Stimulated activated CD8-positive, alpha-beta memory T cell treated with anti-CD3 and anti-CD28 coated beads, Interleukin-15, amount 100 ng/mL, for 48 hours (primary cell): ENCODE measurements at regions not wholly inside any gene's neighbourhood (a gene's known extent, or its start where the extent isn't known, plus 50 kb on each side); places are given as distances from the start of the nearest gene placed in this dataset.
"Not testable (repeated sequence)": the region's sequence is repeated elsewhere in the genome, so short reads cannot be mapped to it uniquely, and the experiment has no call there.

ENCODE experiments used
- DNase-seq, 2 donors: peaks; one replicate each; pipeline ENCODE4 v3.0.0-alpha.2; 2020; ENCODE audit warnings: low read depth in 2 of 2

DNA sequence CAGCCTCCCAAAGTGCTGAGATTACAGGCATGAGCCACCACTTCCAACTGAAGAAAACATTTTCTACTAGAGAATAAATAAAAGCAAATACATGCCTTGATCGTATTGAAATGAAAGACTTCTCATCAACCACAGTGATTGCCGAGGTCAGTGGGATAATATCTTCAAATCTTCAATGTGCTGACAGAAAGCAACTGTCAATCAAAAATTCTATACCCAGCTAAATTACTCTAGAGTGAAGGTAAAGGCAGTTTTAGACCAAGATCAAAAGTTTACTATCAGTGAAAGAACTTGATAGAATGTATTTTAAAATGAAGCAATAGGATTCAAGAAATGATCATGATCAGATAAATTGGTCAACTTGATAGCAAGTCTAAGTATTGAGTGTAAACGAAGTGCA is 130.6 kb downstream of the BRD1 start:
- DNase-seq, result no peak

DNA sequence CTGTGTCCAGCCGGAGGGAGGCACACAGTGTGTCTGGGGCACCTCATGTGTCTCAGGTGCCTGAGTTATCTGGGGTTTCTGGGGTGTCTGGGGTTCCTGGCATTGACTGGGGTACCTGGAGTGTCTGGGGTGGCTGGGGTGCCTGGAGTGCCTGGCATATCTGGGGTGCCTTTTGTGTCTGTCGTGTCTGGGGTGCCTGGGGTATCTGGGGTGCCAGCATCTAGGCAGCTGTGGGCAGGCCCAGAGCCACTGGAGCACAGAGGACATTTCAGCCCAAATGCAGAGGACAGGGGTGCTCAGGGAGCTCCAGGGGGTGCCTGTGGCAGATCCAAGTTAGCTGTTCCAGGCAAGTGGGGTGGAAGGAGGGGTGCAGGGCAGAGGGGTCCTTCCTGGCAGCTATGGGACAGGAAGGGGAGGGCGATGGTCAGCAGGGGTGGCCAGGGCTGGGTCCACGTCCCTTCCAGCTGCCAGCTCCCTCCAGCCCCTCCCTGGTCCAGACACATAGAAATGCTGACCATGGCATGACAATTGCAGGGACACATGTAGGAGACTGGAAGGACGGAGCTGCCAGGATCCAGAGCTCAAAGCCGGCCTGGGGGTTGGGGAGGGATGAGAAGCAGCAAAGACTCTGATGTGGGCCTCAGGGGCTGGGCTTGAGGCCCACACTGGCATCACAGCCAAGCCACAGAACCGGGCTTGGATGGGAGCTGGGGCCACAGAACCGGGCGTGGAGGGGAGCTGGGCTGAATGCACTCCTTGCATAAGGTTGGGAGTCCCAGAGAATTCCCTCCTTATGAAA is 133.0 kb downstream of the BRD1 start:
- DNase-seq, result no peak

DNA sequence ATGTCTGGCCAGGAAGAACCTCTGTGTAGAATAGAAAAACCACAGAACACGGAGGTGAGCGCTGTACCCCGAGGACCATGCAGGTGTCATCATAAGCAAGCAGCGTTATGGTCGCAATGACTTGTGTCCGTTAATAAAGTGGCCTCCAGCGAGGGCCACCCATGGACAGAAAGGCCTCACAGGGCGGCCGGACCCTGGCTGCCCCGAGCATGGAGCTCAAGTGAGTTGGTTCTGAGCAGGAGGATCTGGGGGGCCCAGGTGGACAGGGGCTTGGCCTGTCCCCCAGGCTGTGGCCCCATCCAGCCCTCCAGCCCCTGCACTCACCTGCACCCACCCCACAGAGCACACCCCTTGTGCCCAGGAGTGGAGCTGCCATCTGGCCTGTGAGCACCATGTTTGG is 133.8 kb downstream of the BRD1 start:
- no peak for DNase-seq

DNA sequence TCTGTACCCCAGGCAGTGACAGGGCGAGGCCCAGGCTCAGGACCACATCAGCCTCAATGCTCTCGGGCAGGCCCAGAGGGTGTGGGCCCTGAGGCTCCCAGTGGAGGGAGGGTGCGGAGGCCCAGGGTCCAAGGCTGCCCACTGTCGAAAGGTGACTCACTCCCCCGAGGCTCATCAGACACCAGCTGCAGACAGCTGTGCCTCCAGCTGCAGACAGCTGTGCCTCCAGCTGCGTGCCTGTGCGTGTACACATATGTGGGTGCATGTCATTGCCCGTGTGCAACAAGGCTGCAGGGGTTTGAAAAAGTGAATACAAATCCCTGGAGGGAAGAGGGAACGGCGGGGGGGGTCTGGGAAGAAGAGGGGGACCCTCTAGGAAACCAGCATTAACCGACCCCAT is 134.3 kb downstream of the BRD1 start:
- no peak for DNase-seq

DNA sequence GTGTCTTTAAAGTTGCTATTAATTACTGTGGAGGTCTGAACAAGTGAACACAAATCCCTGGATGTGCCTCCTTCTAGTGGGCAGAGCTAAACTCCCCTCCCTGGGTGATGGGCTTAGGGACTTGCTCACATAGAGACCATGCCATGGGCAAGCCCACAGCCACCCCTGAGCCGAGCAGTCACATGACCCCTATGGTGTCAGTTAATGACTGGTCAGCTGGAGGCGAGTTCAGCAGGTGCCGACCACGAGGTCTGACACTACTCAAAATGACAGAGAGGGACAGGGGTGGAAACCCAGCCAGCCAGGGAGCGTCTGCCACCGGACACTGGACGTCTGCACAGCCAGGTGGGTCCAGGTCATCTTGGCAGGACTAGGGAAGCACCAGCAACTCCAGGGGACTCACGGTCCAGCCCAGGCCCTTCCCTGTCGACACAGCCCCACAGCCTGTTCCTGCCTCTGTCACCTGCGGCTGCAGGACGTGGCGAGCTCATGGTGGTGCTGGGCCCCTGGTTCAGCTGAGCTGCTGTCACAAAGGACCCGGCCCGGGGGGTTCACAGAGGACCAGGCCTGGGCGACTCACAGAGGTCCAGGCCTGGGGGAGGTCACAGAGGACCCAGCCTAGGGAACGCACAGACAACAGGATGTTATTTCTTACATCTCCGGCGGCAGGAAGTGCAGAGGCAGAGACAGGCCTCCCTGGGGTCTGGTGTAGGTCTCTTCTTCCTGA is 135.0 kb downstream of the BRD1 start:
- no peak for DNase-seq

DNA sequence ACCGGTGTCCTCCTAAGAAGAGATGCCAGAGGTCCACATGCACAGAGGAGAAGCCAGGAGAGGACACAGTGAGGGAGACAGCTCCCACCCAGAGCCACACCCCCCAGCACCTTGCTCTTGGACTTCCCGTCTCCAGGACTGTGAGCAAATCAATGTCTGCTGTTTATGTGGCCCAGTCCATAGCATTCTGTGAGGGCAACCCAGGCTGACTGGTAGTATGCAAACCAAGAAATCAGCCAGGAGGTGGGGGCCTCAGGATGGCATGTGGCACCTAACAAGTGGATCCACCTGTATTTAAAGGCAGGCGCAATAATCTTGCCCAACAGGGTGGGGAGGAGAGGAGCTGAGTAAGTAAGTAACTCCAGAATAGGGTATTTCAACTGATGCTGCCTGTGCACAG is 136.4 kb downstream of the BRD1 start:
- DNase-seq, result no peak

DNA sequence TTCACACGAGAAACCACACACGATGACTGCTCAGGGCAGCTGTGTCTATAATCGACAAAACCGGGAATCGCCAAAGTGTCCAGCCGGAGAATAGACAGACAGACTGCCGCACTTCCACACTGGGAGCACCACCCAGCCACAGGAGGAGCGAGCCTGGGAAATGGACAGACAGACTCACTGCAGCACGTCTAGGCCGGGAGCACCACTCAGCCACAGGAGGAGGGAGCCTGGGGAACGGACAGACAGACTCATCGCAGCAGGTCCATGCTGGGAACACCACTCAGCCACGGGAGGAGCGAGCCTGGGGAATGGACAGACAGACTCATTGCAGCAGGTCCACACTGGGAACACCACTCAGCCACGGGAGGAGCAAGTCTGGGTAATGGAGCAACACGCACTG is 137.2 kb downstream of the BRD1 start:
- DNase-seq, result no peak

DNA sequence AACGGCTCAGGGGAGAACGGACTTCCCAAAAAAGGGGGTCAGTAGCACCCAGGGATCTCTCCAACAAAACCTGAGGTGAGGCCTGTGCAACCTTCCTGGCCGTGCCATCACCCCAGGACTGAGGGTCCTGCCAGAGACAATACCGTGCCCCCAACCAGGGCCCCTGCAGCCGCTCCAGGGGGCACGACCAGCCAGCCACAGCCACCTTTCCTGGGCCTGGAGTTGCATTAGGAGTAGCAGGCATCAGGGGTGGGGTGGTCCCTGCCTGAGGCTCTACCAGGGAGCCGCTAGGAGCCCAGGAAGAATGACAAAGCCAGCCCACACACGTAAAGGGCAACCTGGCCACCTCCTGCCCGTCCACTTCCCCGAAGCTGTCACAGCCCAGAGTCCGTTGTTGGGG is 137.8 kb downstream of the BRD1 start:
- DNase-seq, result no peak

DNA sequence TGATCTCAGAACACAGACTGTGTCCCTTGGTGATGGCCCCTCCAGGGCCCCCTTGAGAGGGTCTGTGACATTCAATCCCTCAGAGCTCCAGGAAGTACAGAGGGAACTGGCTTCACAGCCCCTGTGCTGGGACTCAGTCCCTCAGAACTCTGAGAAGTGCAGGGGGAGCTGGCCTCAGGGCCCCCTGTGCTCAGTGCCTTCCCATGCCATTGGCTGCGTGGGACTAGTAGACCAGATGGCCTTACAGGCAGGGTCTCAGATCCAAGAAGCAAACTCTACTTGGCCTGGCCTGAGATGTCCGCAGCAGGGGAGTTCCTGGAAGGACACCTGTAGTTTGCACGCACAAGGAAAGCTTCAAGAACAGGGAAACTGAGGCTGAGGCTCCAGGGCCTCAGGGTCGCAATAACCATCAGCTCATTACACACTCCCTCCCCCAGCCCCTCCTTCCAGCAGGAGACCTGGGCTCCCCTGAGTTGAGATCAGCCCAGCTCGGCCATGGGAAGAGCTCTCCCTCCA is 138.4 kb downstream of the BRD1 start:
- DNase-seq, result no peak

DNA sequence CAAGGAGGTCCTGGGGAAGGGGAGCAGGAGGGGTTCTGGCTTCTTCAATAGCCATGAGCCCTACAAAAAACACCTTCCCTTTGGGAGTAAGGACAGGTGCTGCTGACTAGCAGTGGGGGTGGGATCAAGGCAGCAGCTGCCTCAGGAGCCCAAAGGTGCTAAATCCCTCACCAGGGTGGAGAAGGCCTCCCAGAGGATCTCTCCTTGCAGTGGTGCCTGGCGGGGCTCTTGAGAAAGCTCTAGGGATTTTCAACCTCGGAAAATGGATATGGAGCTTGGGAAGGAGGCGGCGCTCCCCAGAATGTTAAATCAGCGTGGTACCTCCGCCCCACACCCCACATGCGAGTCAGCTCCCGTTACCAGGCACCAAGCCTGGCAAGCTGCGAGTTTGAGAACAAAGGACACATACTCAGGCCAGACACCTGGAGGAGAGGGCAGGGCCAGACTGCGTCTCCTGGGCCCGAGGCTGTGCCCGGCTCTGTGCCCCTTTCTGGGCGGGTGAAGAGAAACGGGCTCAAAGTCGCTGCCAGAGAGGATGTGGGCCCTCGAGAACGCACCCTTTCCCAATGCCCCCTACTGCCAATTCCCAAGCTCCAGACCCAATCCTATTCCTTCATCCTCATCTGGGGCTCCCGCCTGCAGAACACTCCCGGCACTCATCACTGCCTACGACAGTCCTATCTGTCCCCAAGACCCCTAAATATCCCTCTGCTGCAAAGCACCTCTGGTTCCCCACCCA is 139.0 kb downstream of the BRD1 start:
- no peak for DNase-seq

DNA sequence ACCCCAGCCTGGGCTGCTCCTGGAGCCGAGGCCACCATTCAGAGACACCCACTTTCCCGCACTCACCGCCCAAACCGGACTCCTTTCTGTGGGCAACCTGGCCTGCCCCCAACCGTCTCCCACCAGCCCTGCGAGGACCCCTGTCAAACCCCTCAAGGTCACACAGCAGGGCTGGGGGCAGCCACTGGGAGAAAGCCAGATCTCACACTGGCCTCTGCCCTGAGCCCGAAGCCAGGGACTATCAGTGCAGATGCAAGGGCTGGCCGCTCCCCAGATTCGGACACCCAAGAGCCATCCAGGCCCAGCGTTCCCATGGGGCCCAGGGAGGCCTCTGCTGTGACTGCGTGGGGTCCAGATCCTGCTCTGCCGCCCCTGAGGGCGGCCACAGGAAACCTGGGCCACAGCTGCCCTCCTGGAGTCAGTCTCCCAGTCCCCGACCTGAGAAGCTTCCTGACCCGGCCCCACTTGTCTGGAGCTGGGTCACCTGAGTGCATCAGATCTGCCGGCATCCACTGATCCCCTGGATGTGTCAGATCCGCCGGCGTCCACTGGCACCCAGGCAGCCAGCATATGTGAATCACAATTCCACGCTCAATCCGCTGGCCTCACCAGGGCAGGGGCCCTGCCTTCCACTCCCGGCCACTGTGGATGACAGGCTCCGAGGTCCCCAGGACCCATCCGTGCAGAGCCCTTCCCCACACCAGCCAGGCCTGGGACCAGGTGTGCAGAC is 139.7 kb downstream of the BRD1 start:
- DNase-seq, result no peak

DNA sequence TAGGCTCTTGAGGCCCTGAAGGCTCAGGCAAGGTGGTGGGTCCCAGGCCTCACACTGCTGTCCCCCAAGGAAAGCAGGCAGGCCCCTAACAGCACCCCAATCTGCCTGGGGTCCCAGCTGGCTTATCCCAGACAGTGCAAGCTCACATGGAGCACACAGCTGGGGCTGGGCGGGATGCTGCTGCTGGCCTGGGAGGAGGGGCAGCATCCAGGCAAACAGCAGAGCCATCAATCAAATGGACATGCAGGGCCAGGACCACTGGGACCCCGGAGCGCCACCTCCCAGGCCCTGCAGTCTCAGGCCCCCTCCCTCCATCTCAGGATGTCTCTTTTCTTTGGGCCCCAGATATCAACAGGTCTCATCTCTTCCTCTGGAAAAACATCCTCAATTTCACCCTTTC is 140.3 kb downstream of the BRD1 start:
- DNase-seq, result no peak

DNA sequence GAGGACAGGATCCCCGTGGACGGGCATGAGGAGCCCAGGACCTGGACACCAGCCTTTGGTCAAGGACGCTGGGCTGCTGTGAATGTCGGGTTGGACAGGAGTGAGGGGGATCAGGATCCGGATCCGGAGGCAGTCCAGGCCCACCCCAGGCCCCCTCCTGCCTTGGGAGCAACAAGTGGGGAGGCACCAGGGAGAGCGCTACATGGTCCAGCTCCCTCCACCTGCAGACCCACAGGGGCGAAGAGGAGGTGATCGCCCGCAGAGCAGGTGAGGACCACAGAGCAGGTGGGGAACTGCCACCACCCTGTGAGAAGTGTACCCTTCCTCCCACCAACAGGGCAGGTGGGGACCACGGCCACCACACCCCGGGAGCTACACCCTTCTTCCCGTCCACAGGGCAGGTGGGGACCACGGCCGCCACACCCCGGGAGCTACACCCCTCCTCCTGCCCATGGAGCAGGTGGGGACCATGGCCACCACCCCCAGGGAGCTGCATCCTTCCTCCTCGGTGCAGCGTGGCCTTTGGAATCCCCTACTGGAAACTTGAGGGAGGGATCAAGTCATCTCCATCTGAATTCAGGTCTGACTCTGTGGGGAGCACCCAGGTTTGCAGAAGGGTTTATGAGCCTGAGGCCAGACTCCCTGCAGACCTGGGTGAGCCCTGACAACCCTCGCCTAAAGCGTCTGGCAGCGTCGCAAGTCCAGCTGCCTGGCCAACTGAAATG is 141.0 kb downstream of the BRD1 start:
- no peak for DNase-seq

DNA sequence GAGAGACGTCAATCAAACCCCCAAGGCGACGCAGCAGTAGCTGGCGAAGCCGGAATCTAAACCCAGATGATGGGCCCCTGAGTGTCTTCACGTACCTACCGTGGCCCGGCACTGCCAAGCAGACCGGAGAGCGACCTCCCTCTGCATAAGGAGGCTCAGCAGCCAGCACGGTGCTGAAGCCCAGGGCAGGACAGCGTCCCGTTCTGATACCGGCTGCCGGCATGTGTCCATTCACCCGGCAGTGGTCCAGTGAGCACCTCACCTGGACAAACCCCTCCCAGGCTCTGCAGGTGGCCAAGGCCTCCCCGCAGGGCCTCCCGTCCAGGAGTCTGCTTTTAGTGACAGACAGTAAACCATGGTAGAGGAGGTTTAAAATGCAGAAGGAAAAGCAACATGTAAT is 142.0 kb downstream of the BRD1 start:
- DNase-seq, result no peak

DNA sequence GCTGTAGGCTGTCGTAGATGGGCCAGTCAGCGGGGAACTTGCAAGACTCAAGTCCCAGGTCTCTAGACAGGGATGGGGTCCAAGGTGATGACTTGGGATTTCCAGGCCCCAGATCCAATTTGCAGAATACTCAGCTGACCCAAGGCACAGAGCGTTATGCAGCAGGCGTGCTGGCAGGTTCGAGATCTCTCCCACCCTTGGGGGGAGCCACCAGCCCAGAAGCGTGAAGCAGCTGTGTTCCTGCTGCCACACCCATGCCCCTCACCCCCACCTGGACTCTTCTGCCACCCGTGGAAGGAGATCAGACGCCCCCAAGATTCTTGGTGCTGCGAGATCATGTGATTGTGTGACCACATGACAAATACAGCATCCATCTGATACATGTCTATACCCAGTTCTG is 142.6 kb downstream of the BRD1 start:
- DNase-seq, result no peak

DNA sequence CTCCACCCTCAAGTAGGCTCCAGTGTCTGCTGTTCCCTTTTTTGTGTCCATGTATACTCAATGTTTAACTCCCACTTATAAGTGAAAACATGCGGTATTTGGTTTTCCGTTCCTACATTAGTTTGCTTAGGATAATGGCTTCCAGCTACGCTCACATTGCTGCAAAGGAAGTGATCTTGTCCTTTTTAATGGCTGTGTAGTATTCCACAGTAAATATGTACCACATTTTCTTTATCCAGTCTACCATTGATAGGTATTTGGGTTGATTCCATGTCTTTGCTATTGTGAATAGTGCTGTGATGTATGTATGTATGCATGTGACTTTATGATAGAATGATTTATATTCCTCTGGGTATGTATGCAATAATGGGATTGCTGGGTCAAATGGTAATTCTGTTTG is 144.6 kb downstream of the BRD1 start:
- no peak for DNase-seq

DNA sequence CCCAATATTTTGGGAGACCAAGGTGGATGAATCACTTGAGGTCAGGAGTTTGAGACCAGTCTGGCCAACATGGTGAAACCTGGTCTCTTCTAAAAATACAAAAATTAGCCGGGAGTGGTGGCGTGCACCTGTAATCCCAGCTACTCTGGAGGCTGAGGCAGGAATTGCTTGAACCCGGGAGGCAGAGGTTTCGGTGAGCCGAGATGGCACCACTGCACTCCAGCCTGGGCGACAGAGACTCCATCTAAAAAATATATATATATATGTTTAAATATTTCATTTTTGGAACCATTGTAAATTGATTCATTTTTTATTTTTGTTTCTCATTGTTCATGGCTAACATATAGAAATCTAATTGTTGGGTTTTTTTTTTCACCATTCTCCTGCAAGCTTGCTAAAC is 146.9 kb downstream of the BRD1 start:
- not testable (repeated sequence) for DNase-seq

DNA sequence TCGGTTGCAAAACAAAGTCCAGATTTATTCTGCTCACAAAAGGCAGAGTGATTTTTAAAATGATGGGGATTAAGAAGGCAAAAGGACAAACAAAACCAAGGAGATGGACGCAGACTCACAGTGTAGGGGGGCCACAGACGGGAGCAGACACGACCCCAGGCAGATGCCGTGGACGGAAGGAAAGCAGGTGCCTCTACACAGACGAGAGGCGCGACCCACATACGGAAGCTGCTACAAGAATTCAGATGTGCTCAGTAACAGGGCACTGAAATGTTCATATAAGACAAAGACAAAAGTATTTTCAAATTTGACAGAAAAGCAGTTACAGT is 148.9 kb downstream of the BRD1 start:
- no peak for DNase-seq

DNA sequence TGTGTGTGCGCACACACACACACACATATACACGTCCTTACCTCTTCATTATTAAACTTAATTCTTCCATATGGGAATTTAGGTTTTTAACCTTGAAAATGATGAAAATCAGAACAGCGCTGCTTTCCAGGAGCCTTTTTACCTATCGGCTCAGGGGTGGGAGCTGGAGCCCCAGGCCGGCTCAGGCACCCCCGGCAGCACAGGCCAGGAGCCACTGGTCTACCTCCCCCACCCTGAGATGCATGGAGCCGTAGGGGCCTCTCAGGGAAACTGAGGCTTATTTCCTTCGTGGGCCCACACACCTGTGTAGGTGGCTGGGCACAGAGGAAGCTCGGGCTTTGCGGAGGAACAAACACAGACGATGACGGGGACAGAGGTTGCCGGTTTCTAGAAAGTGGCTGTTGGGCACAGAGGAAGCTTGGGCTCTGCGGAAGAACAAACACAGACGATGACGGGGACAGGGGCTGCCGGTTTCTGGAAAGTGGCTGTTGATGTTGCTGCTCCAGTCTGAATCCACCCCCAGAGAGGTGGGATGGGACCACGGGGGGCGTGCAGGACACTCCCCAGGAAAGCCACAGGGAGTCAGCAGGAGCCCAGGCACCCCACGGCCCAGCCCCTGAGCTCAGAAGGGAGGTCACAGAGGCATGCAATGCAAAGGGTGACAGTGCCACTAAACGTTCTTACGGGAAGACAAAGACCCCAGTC is 149.4 kb downstream of the BRD1 start:
- DNase-seq, result no peak

DNA sequence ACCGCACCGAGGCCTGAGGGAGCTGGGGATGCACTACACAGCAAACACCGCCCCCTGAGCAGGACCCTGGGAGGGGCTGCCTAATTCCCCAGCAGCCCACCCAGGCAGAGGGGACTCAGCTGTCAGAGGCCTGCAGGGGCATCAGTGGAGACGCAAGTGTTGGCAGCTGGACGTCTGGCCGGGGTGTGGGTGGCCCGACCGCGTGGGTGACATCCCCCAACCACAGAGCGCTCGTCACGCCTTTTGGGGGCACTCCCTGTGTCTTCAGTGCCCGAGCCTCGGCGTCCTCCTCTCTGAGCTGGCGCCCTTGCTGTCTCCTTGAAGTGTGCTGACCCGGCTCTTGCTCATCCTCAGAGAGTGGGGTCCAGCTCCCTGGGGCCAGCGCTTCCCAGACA is 150.2 kb downstream of the BRD1 start:
- DNase-seq, result no peak
